ENCODE measurements at regions not wholly inside any gene's neighbourhood (a gene's known extent, or its start where the extent isn't known, plus 50 kb on each side); places are given as distances from the start of the nearest gene placed in this dataset.
A peak's percentile ranks its signal among the peaks of the same experiment; 100 is the strongest.

DNA sequence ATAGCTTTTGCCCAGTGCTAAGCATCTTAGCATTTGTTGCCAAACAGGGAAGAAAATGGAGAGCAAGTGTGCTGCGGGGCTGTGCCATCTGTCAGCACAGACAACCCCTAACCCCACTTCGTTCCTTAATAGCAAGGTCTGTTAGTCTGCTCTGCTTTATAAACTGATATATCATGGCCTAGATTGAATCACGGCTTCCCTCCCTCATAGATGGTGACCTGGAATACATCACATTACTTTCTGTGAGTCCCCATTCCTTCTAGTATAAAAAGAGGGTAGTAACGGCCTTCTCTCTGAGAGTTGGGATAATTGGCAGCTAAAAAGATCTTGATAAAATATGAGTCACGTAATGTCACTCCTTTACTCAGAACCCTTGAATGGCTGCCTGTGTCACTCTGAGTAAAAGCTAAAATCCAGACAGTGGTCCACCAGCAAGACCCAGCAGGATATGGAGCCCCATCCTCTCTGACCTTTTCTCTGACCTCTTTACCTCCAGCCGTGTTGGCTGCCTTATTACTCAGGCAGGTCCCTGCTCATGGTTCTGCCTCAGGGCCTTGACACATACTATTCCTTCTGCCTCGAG is 151.7 kb downstream of the DLEU7 start:
- TF ChIP-seq, protein P1, sequence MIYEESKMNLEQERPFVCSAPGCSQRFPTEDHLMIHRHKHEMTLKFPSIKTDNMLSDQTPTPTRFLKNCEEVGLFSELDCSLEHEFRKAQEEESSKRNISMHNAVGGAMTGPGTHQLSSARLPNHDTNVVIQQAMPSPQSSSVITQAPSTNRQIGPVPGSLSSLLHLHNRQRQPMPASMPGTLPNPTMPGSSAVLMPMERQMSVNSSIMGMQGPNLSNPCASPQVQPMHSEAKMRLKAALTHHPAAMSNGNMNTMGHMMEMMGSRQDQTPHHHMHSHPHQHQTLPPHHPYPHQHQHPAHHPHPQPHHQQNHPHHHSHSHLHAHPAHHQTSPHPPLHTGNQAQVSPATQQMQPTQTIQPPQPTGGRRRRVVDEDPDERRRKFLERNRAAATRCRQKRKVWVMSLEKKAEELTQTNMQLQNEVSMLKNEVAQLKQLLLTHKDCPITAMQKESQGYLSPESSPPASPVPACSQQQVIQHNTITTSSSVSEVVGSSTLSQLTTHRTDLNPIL (CRISPR knock-in tag; IDR thresholded peaks at IDR 0.05; ENCODE audit: low read depth) = no peak; the same call in 1 of the 2 replicates
- TF ChIP-seq ZNF70 (CRISPR knock-in tag; IDR thresholded peaks at IDR 0.05) = no peak
- peak; percentile 80; the same call in 1 of the 2 replicates for TF ChIP-seq RARB (CRISPR knock-in tag; IDR thresholded peaks at IDR 0.05)
- TF ChIP-seq ZNF8 (CRISPR knock-in tag; IDR thresholded peaks at IDR 0.05) = peak; percentile 22; the same call in 1 of the 2 replicates
- TF ChIP-seq CSDC2 (CRISPR knock-in tag; IDR thresholded peaks at IDR 0.05) = no peak

Data from SK-N-SH treated with all-trans-retinoic acid at 6 μM for 48 hours (cell line).